ENCODE measurements at regions not wholly inside any gene's neighbourhood (a gene's known extent, or its start where the extent isn't known, plus 50 kb on each side); places are given as distances from the start of the nearest gene placed in this dataset.

DNA sequence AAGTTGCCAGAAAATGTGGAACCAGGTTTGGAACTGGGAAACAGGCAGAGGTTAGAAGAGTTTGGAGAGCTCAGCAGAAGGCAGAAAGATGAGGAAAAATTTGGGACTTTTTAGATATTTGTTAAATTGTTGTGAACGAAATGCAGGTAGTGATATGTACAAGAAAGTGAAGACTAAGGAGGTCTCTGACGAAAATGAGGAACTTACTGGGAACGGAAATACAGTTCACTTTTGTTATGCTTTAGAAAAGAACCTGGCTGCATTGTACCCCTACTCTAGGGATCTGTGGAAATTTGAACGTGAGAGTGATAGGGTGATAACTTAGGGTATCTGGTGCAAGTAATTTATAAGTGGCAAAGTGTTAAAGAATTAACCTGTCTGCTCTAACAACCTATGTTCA lies 632.4 kb downstream of the SLITRK5 start:
- TF ChIP-seq SMC3 (IDR thresholded peaks at IDR 0.05; ENCODE audit: low read depth, low read length): no peak
- no peak for TF ChIP-seq RFX5 (IDR thresholded peaks at IDR 0.05; ENCODE audit: low read depth, low read length)
- TF ChIP-seq MAFK (IDR thresholded peaks at IDR 0.05; ENCODE audit: low read depth, low read length): no peak
- TF ChIP-seq, protein P1, sequence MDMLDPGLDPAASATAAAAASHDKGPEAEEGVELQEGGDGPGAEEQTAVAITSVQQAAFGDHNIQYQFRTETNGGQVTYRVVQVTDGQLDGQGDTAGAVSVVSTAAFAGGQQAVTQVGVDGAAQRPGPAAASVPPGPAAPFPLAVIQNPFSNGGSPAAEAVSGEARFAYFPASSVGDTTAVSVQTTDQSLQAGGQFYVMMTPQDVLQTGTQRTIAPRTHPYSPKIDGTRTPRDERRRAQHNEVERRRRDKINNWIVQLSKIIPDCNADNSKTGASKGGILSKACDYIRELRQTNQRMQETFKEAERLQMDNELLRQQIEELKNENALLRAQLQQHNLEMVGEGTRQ (IDR thresholded peaks at IDR 0.05; ENCODE audit: low read depth, low read length): no peak
- no peak for TF ChIP-seq CHD1 (IDR thresholded peaks at IDR 0.05; ENCODE audit: low read depth, low read length)
- TF ChIP-seq, protein P2, sequence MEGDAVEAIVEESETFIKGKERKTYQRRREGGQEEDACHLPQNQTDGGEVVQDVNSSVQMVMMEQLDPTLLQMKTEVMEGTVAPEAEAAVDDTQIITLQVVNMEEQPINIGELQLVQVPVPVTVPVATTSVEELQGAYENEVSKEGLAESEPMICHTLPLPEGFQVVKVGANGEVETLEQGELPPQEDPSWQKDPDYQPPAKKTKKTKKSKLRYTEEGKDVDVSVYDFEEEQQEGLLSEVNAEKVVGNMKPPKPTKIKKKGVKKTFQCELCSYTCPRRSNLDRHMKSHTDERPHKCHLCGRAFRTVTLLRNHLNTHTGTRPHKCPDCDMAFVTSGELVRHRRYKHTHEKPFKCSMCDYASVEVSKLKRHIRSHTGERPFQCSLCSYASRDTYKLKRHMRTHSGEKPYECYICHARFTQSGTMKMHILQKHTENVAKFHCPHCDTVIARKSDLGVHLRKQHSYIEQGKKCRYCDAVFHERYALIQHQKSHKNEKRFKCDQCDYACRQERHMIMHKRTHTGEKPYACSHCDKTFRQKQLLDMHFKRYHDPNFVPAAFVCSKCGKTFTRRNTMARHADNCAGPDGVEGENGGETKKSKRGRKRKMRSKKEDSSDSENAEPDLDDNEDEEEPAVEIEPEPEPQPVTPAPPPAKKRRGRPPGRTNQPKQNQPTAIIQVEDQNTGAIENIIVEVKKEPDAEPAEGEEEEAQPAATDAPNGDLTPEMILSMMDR (conservative IDR thresholded peaks at IDR 0.05; ENCODE audit: low read depth, low read length): no peak
- TF ChIP-seq MXI1 (IDR thresholded peaks at IDR 0.05; ENCODE audit: borderline replicate concordance, low read depth, low read length): no peak
- dilution Hi-C loops (cut with HindIII; ENCODE audit: low sequenced_read_pairs, unreplicated experiment): no loop called here

More for the DNA sequence above, 632.4 kb downstream of the SLITRK5 start:
- no peak overlapping the region for H3K4me3 ChIP-seq (ENCODE audit: insufficient read depth, low read depth, low read length)
- no peak overlapping the region for H2AK5ac ChIP-seq (ENCODE audit: low read depth, low read length)
- intact Hi-C loops (cut with micrococcal nuclease) (no loop called here), in situ Hi-C loops (cut with MboI; ENCODE audit: low sequenced_read_pairs) (no loop called here)
- no peaks in the 10 kb centered on the region for H3K4me1 ChIP-seq (ENCODE audit: control insufficient read depth, insufficient read depth, low read length)
- ChIA-PET POLR2A (ENCODE audit: unreplicated experiment) (no interaction called here), CTCF (no interaction called here)
- no peak overlapping the region for H2BK5ac ChIP-seq (ENCODE audit: low read depth, low read length, poor library complexity, severe bottlenecking)
- H3K36me3 ChIP-seq (ENCODE audit: control insufficient read depth, insufficient read depth, low read length): no peaks in the 10 kb centered on the region
- H3K9ac ChIP-seq (ENCODE audit: low read depth, low read length): no peak overlapping the region
- ATAC-seq (ENCODE audit: low read depth) (no peak), DNase-seq (no peak)
- no peak overlapping the region for H2BK120ac ChIP-seq (ENCODE audit: low read depth, low read length)
- no peaks in the 10 kb centered on the region for H3K79me1 ChIP-seq (ENCODE audit: low read depth in 1 of 2, low read length in 2 of 2)
- no peak overlapping the region for H4K91ac ChIP-seq (ENCODE audit: insufficient read depth, low read depth, low read length)
- H3K9me1 ChIP-seq (ENCODE audit: insufficient read depth, low read length): no peaks in the 10 kb centered on the region
- no peak overlapping the region for H3K4ac ChIP-seq (ENCODE audit: low read depth, low read length)
- H3K9me3 ChIP-seq (ENCODE audit: control insufficient read depth, insufficient read depth, low read length): peaks cover 9% of the 10 kb centered on the region
- no peak overlapping the region for H2BK15ac ChIP-seq (ENCODE audit: low read depth, low read length)
- no peaks in the 10 kb centered on the region for H4K20me1 ChIP-seq (ENCODE audit: insufficient read depth, low read length)
- no TSS peak for BruUV-seq (replicated peaks)
- H3K18ac ChIP-seq (ENCODE audit: low read depth, low read length): no peak overlapping the region
- 33% methylated on average over 1 of the region's 4 CpGs; no CpG with 5 or more reads in 1 of the 2 experiments for WGBS, 2 experiments (ENCODE audit: extremely low coverage in 2 of 2, insufficient read length in 1 of 2)
- no peaks in the 10 kb centered on the region for H3K27me3 ChIP-seq (ENCODE audit: control insufficient read depth, insufficient read depth, low read length)
- no peak overlapping the region for H2AFZ ChIP-seq (replicated peaks; ENCODE audit: low read length, poor library complexity)
- H3K56ac ChIP-seq (ENCODE audit: extremely low read depth, insufficient read depth, low read length): no peak overlapping the region
- H3K4me2 ChIP-seq (ENCODE audit: low read depth, low read length): no peak overlapping the region
- H4K8ac ChIP-seq (ENCODE audit: low read depth in 2 of 2, low read length in 2 of 2): no peak overlapping the region
- H3K14ac ChIP-seq (replicated peaks; ENCODE audit: low read depth, low read length): no peak overlapping the region
- H3K27ac ChIP-seq (ENCODE audit: insufficient read depth, low read length): no peak overlapping the region
- H2AK9ac ChIP-seq (replicated peaks; ENCODE audit: low read depth, low read length, poor library complexity): no peak overlapping the region
- H3K23ac ChIP-seq (ENCODE audit: low read depth, low read length): no peak overlapping the region
- no peak overlapping the region for H2BK20ac ChIP-seq (ENCODE audit: low read depth, low read length)
- no peak overlapping the region for H4K5ac ChIP-seq (ENCODE audit: low read depth, low read length)

Data from IMR-90 (cell line).